RWPE1 (cell line): ENCODE measurements at regions not wholly inside any gene's neighbourhood (a gene's known extent, or its start where the extent isn't known, plus 50 kb on each side); places are given as distances from the start of the nearest gene placed in this dataset.
"Not testable (repeated sequence)": the region's sequence is repeated elsewhere in the genome, so short reads cannot be mapped to it uniquely, and the experiment has no call there.

Experiments used
- CTCF ChIA-PET: fragments of 350-600 bp; sonication (Branson Sonifier 250); formaldehyde crosslinking; extraction: SDS; loops from one replicate; lab custom pipeline; 2021; lab: Yijun Ruan, JAX
- POLR2A ChIA-PET: fragments of 400-600 bp; formaldehyde crosslinking; extraction: SDS; loops from one replicate; lab custom pipeline; 2020; ENCODE audit warnings: antibody characterized with exemption; ENCODE audit not compliant: low non-redundant PET; lab: Yijun Ruan, JAX
- DNase-seq: peaks from one replicate; pipeline ENCODE4 v3.0.0; 2012; ENCODE audit warnings: low spot score
- H3K27ac ChIP-seq: fragments of 450-650 bp; 2 replicates; pipeline ENCODE4 v1.5.1; 2017
- CTCF ChIP-seq: fragments of 450-650 bp; conservative IDR thresholded peaks from 2 replicates; pipeline ENCODE4 v1.5.1; 2017; ENCODE audit warnings: low read depth, mild to moderate bottlenecking

DNA sequence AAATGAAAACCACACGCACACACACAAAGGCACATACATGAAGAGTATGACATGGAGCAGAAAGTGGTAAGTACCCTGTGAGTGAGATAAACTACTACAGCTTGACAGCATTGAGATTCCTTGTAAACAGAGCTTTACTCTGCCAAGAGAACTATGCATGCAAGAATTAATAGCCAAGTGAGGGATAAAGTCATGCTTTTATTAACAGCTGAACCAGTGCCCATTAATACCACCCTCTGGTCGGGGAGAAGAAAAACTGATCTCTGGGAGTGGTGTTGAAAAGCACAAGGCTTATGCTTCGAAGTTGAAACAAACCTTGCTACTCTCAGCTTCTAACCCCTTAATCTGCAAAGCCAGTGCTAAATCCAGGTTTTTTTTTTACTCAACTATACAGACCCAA lies 95.9 kb upstream of the C1QTNF7 start:
- no peak overlapping the region for H3K27ac ChIP-seq
- CTCF ChIA-PET = no interaction called here
- no peak for DNase-seq
- POLR2A ChIA-PET = no interaction called here
- no peak for TF ChIP-seq CTCF

GRCh38 chr4:15332377-15332776 lies 95.5 kb upstream of the C1QTNF7 start:
- DNase-seq = no peak
- TF ChIP-seq CTCF = no peak
- ChIA-PET POLR2A (no interaction called here), CTCF (interaction anchor here (0.7 kb wide), 1 partner anchor 117 kb away, joined by 3 read pairs; no protein-coding TSS in a partner anchor)
- H3K27ac ChIP-seq = no peak overlapping the region

DNA sequence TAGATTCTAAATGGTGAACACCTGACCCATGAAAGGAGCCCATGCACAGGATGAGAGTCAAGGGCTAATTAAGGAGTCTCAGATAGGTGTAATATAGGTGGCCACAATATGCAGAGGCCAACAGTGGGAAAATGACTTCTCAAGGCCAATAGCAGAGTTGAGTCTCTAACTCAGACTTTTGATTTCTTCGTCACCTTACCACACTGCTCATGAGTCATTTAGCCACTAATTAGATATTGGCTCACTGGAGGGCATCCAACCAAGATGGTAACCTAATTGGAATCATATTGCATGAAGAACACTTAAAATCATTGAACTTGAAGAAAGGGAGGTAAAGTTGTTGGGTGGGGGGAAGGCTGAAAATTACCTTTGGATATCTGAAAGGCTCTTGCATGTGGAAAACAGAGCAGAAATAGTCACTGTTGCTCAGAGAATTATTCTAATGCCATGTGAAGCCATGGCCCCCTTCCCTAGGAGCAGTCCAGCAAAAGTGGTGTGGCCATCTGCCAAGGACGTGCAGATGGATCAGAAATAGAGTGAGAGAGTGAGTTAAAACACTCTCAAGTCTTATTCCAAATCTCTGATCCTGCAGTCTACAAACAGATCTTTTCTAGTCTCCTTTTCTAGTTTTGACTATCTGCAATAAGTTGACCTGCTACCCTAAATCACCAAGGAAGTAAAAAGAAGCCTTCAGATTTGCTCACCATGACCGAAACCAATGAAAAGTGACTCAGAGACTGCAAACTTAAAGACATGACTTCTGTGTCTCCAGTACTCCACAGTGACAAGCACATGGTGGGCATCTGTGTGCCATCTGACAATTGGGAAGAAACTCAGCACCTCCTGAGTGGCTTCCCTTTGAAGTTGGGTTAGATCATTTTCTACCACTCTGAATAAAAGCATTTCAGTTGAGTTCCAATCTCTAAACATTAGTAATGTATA lies 93.9 kb upstream of the C1QTNF7 start:
- POLR2A ChIA-PET = no interaction called here
- no peak for TF ChIP-seq CTCF
- no peak overlapping the region for H3K27ac ChIP-seq
- CTCF ChIA-PET = no interaction called here
- DNase-seq = no peak

DNA sequence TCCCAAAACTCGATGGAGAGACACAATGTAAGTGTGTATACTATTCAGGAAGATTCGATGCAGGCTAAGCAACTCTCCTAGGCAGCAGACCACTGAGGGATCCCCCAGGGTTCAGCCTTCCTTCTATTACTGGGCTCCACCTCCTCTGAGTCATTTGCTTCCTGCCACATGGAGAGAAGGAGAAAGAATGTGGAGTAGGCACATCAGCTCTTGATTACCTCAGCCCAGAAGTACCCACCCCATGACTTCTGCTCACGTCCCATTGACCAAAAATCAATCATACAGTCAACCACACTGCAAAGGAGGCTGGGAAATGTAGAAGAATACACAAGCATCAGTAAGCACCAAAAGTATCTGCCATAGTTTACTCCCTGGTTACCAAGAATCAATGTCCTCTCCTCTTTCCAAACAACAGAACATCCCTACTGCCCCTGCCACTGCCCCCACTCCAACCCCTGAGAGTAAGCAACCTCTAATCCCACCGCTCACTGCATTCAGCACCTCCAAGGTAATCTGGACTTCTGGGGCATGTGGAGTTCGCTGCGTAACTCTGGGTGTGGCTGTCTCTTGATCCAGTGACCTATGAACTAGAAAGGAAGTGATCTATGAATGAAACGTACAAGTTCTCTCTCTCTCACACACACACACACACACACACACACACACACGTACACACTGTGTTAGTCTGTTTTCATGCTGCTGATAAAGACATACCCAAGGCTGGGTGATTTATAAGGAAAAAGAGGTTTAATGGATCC lies 91.2 kb upstream of the C1QTNF7 start:
- POLR2A ChIA-PET = no interaction called here
- no peak for TF ChIP-seq CTCF
- DNase-seq = peak; percentile 11
- CTCF ChIA-PET = interaction anchor here (0.7 kb wide), 1 partner anchor 19 kb away, joined by 4 read pairs; no protein-coding TSS in a partner anchor
- no peak overlapping the region for H3K27ac ChIP-seq

GRCh38 chr4:15337168-15337657 lies 90.6 kb upstream of the C1QTNF7 start:
- DNase-seq, CTCF ChIA-PET, POLR2A ChIA-PET, H3K27ac ChIP-seq: not testable (repeated sequence)

- ChIA-PET POLR2A (no interaction called here), CTCF (no interaction called here)
- no peak for TF ChIP-seq CTCF
- H3K27ac ChIP-seq = no peak overlapping the region
- DNase-seq = no peak
Observed at GRCh38 chr4:15339737-15340136, 88.1 kb upstream of the C1QTNF7 start.
